ENCODE measurements at regions not wholly inside any gene's neighbourhood (a gene's known extent, or its start where the extent isn't known, plus 50 kb on each side); places are given as distances from the start of the nearest gene placed in this dataset.

- H2AFZ ChIP-seq (ENCODE audit: low read length), result no peak overlapping the region
- no peaks in the 10 kb centered on the region for H3K36me3 ChIP-seq (ENCODE audit: insufficient read depth, low read length)
- no peaks in the 10 kb centered on the region for H4K20me1 ChIP-seq (ENCODE audit: insufficient read depth, low read length, poor library complexity, severe bottlenecking)
- no peaks in the 10 kb centered on the region for H3K9me2 ChIP-seq (replicated peaks; ENCODE audit: low read depth, low read length)
- TF ChIP-seq CTCF (conservative IDR thresholded peaks at IDR 0.05; ENCODE audit: low read length) (no peak), EZH2phosphoT487 (IDR thresholded peaks at IDR 0.05; ENCODE audit: borderline replicate concordance) (no peak)
- no peaks in the 10 kb centered on the region for H3K4me1 ChIP-seq (ENCODE audit: insufficient read depth, low read length, poor library complexity, severe bottlenecking)
- H3K27me3 ChIP-seq (ENCODE audit: insufficient read depth, low read length, poor library complexity, severe bottlenecking), result no peaks in the 10 kb centered on the region
- H3F3A ChIP-seq (ENCODE audit: low read depth), result no peaks in the 10 kb centered on the region
- H3K4me2 ChIP-seq (ENCODE audit: low read depth, low read length, poor library complexity, severe bottlenecking), result no peak overlapping the region
- no peak overlapping the region for H3K4me3 ChIP-seq (ENCODE audit: low read length, poor library complexity, severe bottlenecking)
- H3K9ac ChIP-seq (ENCODE audit: low read depth, low read length, poor library complexity, severe bottlenecking), result no peak overlapping the region
- H3K79me2 ChIP-seq (ENCODE audit: insufficient read depth, low read length), result no peaks in the 10 kb centered on the region
- 0 out of 2 replicates have a peak, but pooled peaks cover 4% of the 10 kb centered on the region for H3K9me3 ChIP-seq (ENCODE audit: insufficient read depth, low read depth, low read length)
Observed at GRCh38 chr3:137420198-137420995, 343.7 kb upstream of the SOX14 start.

- no peak for TF ChIP-seq CTCF (conservative IDR thresholded peaks at IDR 0.05; ENCODE audit: low read length)
- no peak for TF ChIP-seq EZH2phosphoT487 (IDR thresholded peaks at IDR 0.05; ENCODE audit: borderline replicate concordance)
- H3K27me3 ChIP-seq (ENCODE audit: insufficient read depth, low read length, poor library complexity, severe bottlenecking), result no peaks in the 10 kb centered on the region
- no peaks in the 10 kb centered on the region for H4K20me1 ChIP-seq (ENCODE audit: insufficient read depth, low read length, poor library complexity, severe bottlenecking)
- no peak overlapping the region for H3K4me3 ChIP-seq (ENCODE audit: low read length, poor library complexity, severe bottlenecking)
- H2AFZ ChIP-seq (ENCODE audit: low read length), result no peak overlapping the region
- no peaks in the 10 kb centered on the region for H3K79me2 ChIP-seq (ENCODE audit: insufficient read depth, low read length)
- H3K9ac ChIP-seq (ENCODE audit: low read depth, low read length, poor library complexity, severe bottlenecking), result no peak overlapping the region
- H3F3A ChIP-seq (ENCODE audit: low read depth), result no peaks in the 10 kb centered on the region
- H3K36me3 ChIP-seq (ENCODE audit: insufficient read depth, low read length), result no peaks in the 10 kb centered on the region
- H3K9me3 ChIP-seq (ENCODE audit: insufficient read depth, low read depth, low read length), result no peaks in the 10 kb centered on the region
- H3K4me1 ChIP-seq (ENCODE audit: insufficient read depth, low read length, poor library complexity, severe bottlenecking), result no peaks in the 10 kb centered on the region
- no peak overlapping the region for H3K4me2 ChIP-seq (ENCODE audit: low read depth, low read length, poor library complexity, severe bottlenecking)
- H3K9me2 ChIP-seq (replicated peaks; ENCODE audit: low read depth, low read length), result no peaks in the 10 kb centered on the region
Observed at GRCh38 chr3:137438561-137438960, 325.6 kb upstream of the SOX14 start.

- Histone ChIP-seq H3K4me3 (ENCODE audit: low read length, poor library complexity, severe bottlenecking) (no peak overlapping the region), H3K36me3 (ENCODE audit: insufficient read depth, low read length) (no peaks in the 10 kb centered on the region), H3K4me2 (ENCODE audit: low read depth, low read length, poor library complexity, severe bottlenecking) (no peak overlapping the region), H3K4me1 (ENCODE audit: insufficient read depth, low read length, poor library complexity, severe bottlenecking) (no peaks in the 10 kb centered on the region), H2AFZ (ENCODE audit: low read length) (no peak overlapping the region), H3K79me2 (ENCODE audit: insufficient read depth, low read length) (no peaks in the 10 kb centered on the region), H3K9me3 (ENCODE audit: insufficient read depth, low read depth, low read length) (no peaks in the 10 kb centered on the region), H3F3A (ENCODE audit: low read depth) (no peaks in the 10 kb centered on the region), H3K9me2 (replicated peaks; ENCODE audit: low read depth, low read length) (no peaks in the 10 kb centered on the region), H4K20me1 (ENCODE audit: insufficient read depth, low read length, poor library complexity, severe bottlenecking) (no peaks in the 10 kb centered on the region), H3K27me3 (ENCODE audit: insufficient read depth, low read length, poor library complexity, severe bottlenecking) (no peaks in the 10 kb centered on the region), H3K9ac (ENCODE audit: low read depth, low read length, poor library complexity, severe bottlenecking) (no peak overlapping the region)
- TF ChIP-seq CTCF (conservative IDR thresholded peaks at IDR 0.05; ENCODE audit: low read length), result no peak
- no peak for TF ChIP-seq EZH2phosphoT487 (IDR thresholded peaks at IDR 0.05; ENCODE audit: borderline replicate concordance)
Observed at GRCh38 chr3:137460944-137461343, 303.2 kb upstream of the SOX14 start.
